GM23338 (cell line): ENCODE measurements at regions not wholly inside any gene's neighbourhood (a gene's known extent, or its start where the extent isn't known, plus 50 kb on each side); places are given as distances from the start of the nearest gene placed in this dataset.

Experiments
- EZH2 ChIP-seq: fragments of 200-600 bp; sonication (generic); IDR thresholded peaks from one replicate; pipeline ENCODE4 v1.8.0; 2017; ENCODE audit warnings: antibody characterized with exemption, mild to moderate bottlenecking, low read depth; ENCODE audit not compliant: unreplicated experiment
- EZH2phosphoT487 ChIP-seq: fragments of 200-600 bp; sonication (generic); IDR thresholded peaks from one replicate; pipeline ENCODE4 v1.8.1; 2018; ENCODE audit warnings: antibody characterized with exemption; ENCODE audit not compliant: unreplicated experiment
- POLR2AphosphoS5 ChIP-seq: IDR thresholded peaks from 2 replicates; pipeline ENCODE4 v1.6.1; 2016; ENCODE audit warnings: antibody characterized with exemption, low read depth
- STAT1 ChIP-seq: IDR thresholded peaks from one replicate; pipeline ENCODE4 v1.6.1; 2016; ENCODE audit warnings: antibody characterized with exemption; ENCODE audit not compliant: unreplicated experiment
- ZNF114 ChIP-seq: fragments of 250-450 bp; sonication (Bioruptor Pico); IDR thresholded peaks from 2 replicates; pipeline ENCODE4 v1.5.0; 2020; ENCODE audit warnings: mild to moderate bottlenecking, moderate library complexity
- TF ChIP-seq, protein P1 (sequence below), 2 experiments: fragments of 200-600 bp in 1 of 2; sonication (generic) in 1 of 2; conservative IDR thresholded peaks; 2 replicates each; pipeline versions ENCODE4 v1.5.1 to v1.6.1; 2016 to 2017; ENCODE audit warnings: antibody characterized with exemption in 2 of 2, low read depth in 2 of 2, mild to moderate bottlenecking in 2 of 2, moderate library complexity in 1 of 2
- TF ChIP-seq, protein P2 (sequence below): IDR thresholded peaks from 2 replicates; pipeline ENCODE4 v1.6.1; 2016; ENCODE audit warnings: antibody characterized with exemption
- TF ChIP-seq, protein P3 (sequence below): IDR thresholded peaks from one replicate; pipeline ENCODE4 v1.6.1; 2018; ENCODE audit warnings: antibody characterized with exemption; ENCODE audit not compliant: unreplicated experiment

DNA sequence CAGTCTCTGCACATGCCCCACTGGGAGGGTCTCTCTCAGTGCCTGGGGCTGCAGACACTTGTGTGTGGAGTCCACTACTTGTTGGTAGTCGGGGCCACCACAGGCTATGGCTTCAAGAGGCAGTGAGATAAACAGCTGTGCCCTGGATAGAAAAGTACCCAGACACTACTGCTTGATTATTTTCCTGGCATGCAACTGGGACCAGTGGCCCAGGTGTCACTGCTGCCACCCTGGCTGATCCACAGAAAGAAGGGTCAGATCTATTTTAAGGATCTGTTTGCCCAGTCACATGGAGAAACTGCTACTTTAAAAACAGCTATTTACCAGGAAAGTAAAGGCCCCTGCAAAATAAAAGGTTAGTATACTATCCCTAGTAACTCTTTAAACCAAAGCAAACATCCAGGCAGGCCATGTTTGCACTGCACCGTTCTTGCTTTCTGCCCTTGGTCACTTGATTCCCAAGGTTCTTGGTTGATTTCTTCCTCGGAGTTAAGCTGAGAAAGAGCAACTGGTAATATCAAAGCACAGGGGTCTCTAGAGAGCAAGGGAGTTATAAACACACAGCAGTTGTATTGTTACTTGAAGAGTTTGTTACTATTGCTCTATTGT is 99.9 kb downstream of the GLUL start:
- TF ChIP-seq, protein P1, sequence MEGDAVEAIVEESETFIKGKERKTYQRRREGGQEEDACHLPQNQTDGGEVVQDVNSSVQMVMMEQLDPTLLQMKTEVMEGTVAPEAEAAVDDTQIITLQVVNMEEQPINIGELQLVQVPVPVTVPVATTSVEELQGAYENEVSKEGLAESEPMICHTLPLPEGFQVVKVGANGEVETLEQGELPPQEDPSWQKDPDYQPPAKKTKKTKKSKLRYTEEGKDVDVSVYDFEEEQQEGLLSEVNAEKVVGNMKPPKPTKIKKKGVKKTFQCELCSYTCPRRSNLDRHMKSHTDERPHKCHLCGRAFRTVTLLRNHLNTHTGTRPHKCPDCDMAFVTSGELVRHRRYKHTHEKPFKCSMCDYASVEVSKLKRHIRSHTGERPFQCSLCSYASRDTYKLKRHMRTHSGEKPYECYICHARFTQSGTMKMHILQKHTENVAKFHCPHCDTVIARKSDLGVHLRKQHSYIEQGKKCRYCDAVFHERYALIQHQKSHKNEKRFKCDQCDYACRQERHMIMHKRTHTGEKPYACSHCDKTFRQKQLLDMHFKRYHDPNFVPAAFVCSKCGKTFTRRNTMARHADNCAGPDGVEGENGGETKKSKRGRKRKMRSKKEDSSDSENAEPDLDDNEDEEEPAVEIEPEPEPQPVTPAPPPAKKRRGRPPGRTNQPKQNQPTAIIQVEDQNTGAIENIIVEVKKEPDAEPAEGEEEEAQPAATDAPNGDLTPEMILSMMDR (conservative IDR thresholded peaks at IDR 0.05; ENCODE audit: low read depth in 2 of 2) = no peak
- TF ChIP-seq, protein P2, sequence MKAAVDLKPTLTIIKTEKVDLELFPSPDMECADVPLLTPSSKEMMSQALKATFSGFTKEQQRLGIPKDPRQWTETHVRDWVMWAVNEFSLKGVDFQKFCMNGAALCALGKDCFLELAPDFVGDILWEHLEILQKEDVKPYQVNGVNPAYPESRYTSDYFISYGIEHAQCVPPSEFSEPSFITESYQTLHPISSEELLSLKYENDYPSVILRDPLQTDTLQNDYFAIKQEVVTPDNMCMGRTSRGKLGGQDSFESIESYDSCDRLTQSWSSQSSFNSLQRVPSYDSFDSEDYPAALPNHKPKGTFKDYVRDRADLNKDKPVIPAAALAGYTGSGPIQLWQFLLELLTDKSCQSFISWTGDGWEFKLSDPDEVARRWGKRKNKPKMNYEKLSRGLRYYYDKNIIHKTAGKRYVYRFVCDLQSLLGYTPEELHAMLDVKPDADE = no peak
- TF ChIP-seq, protein P3, sequence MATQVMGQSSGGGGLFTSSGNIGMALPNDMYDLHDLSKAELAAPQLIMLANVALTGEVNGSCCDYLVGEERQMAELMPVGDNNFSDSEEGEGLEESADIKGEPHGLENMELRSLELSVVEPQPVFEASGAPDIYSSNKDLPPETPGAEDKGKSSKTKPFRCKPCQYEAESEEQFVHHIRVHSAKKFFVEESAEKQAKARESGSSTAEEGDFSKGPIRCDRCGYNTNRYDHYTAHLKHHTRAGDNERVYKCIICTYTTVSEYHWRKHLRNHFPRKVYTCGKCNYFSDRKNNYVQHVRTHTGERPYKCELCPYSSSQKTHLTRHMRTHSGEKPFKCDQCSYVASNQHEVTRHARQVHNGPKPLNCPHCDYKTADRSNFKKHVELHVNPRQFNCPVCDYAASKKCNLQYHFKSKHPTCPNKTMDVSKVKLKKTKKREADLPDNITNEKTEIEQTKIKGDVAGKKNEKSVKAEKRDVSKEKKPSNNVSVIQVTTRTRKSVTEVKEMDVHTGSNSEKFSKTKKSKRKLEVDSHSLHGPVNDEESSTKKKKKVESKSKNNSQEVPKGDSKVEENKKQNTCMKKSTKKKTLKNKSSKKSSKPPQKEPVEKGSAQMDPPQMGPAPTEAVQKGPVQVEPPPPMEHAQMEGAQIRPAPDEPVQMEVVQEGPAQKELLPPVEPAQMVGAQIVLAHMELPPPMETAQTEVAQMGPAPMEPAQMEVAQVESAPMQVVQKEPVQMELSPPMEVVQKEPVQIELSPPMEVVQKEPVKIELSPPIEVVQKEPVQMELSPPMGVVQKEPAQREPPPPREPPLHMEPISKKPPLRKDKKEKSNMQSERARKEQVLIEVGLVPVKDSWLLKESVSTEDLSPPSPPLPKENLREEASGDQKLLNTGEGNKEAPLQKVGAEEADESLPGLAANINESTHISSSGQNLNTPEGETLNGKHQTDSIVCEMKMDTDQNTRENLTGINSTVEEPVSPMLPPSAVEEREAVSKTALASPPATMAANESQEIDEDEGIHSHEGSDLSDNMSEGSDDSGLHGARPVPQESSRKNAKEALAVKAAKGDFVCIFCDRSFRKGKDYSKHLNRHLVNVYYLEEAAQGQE = no peak
- TF ChIP-seq POLR2AphosphoS5 (no peak), EZH2 (no peak), EZH2phosphoT487 (no peak), STAT1 (no peak), ZNF114 (CRISPR knock-in tag) (no peak)
